Prostate gland (tissue), 2 donors: ENCODE measurements at regions not wholly inside any gene's neighbourhood (a gene's known extent, or its start where the extent isn't known, plus 50 kb on each side); places are given as distances from the start of the nearest gene placed in this dataset.

Experiments used
- DNase-seq: peaks from one replicate; pipeline ENCODE4 v3.0.0-alpha.2; 2019; ENCODE audit warnings: low spot score
- H3K27ac ChIP-seq, 2 donors: fragments of 200-600 bp; sonication (generic); 2 replicates each; pipeline ENCODE4 v1.5.1; 2017 to 2019
- H3K27me3 ChIP-seq: fragments of 200-600 bp; sonication (generic); replicated peaks from 2 replicates; pipeline ENCODE4 v1.5.1; 2019; ENCODE audit not compliant: insufficient read depth
- H3K36me3 ChIP-seq, 2 donors: fragments of 200-600 bp; sonication (generic); 1 replicate in 1 of 2; 2 replicates in 1 of 2; pipeline versions ENCODE4 v1.5.1 to v1.8.1; 2017 to 2019
- H3K4me1 ChIP-seq: fragments of 200-600 bp; sonication (generic); replicated peaks from 2 replicates; pipeline ENCODE4 v1.5.1; 2019
- H3K4me3 ChIP-seq, 2 donors: fragments of 200-600 bp; sonication (generic); 2 replicates each; pipeline ENCODE4 v1.5.1; 2017 to 2019
- H3K9me3 ChIP-seq: fragments of 200-600 bp; sonication (generic); 2 replicates; pipeline ENCODE4 v1.5.1; 2017
- POLR2A ChIP-seq: fragments of 450-650 bp; IDR thresholded peaks from one replicate; pipeline ENCODE4 v1.6.1; 2016; ENCODE audit warnings: antibody characterized with exemption, mild to moderate bottlenecking
- POLR2AphosphoS5 ChIP-seq: sonication (generic); formaldehyde crosslinking; IDR thresholded peaks from one replicate; pipeline ENCODE4 v1.6.1; 2017; ENCODE audit warnings: antibody characterized with exemption
- WGBS: methylation state at CpG from one replicate; pipeline ENCODE4 v1.1.5; 2018; 5-methylcytosine and 5-hydroxymethylcytosine counted together
- intact Hi-C: fragments of 100-400 bp; cut with DNase I; formaldehyde crosslinking; loops from one replicate; pipeline ENCODE4 v1.14.2; 2022
- TF ChIP-seq, protein P1 (sequence below), 4 experiments: fragments of 200-600 bp in 2 of 4; fragments of 450-650 bp in 2 of 4; sonication (generic) in 2 of 4; IDR thresholded peaks; 1 replicate in 3 of 4; 2 replicates in 1 of 4; pipeline ENCODE4 v1.5.1; 2016 to 2019; ENCODE audit warnings: antibody characterized with exemption in 4 of 4, mild to moderate bottlenecking in 2 of 4, moderate library complexity in 2 of 4

DNA sequence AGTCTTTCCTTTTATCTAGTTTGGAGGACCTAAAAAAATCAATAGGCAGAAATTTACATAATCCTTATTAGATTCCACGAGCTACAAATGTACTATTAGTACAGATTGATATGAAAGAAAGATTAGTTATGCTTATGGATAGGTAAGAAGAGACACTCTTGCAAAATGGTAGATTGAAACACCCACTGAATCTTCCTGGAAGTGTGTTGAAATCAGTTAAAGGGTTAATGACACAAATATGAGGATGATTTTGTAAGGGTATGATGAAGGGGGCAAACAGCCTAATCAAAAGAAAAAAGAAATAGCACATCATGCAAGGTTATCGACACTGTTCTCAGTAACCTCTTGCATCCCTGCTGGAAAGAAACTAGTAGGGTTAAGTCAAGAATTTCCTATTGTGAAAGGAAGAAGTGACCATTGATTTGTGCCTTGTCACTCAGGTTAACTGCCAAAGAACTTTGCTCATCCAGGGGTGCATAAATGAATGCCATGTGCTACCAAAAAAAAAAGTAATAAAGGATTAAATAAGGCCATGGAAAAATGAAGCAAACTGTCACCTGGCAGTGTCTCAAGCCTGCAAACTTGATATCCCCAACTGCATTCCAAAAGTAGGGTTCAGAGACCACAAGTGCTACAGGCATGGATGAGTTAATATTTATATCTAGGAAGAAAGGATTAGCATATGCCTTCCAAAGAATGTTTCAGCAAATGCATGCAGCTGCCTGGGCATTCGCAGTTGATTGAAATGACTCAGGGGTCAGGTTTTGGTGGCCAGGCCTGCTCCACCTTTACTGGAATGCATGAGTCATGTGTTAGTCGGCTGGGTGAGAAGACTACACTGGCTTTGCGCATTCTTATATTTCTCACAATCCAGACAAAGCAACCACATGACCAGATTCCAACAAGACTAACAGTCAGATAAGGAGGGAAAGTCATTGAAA is 78.3 kb upstream of the ATXN3L start:
- Histone ChIP-seq H3K27me3 (no peaks in the 10 kb centered on the region), H3K4me3 (no peak overlapping the region), H3K27ac (no peak overlapping the region), H3K9me3 (no peaks in the 10 kb centered on the region), H3K36me3 (no peaks in the 10 kb centered on the region), H3K4me1 (no peaks in the 10 kb centered on the region)
- WGBS: 66% methylated on average over 5 of the region's 5 CpGs
- TF ChIP-seq, protein P1, sequence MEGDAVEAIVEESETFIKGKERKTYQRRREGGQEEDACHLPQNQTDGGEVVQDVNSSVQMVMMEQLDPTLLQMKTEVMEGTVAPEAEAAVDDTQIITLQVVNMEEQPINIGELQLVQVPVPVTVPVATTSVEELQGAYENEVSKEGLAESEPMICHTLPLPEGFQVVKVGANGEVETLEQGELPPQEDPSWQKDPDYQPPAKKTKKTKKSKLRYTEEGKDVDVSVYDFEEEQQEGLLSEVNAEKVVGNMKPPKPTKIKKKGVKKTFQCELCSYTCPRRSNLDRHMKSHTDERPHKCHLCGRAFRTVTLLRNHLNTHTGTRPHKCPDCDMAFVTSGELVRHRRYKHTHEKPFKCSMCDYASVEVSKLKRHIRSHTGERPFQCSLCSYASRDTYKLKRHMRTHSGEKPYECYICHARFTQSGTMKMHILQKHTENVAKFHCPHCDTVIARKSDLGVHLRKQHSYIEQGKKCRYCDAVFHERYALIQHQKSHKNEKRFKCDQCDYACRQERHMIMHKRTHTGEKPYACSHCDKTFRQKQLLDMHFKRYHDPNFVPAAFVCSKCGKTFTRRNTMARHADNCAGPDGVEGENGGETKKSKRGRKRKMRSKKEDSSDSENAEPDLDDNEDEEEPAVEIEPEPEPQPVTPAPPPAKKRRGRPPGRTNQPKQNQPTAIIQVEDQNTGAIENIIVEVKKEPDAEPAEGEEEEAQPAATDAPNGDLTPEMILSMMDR (IDR thresholded peaks at IDR 0.05): no peak
- TF ChIP-seq POLR2A (no peak), POLR2AphosphoS5 (no peak)
- intact Hi-C loops: no loop called here
- no peak for DNase-seq

DNA sequence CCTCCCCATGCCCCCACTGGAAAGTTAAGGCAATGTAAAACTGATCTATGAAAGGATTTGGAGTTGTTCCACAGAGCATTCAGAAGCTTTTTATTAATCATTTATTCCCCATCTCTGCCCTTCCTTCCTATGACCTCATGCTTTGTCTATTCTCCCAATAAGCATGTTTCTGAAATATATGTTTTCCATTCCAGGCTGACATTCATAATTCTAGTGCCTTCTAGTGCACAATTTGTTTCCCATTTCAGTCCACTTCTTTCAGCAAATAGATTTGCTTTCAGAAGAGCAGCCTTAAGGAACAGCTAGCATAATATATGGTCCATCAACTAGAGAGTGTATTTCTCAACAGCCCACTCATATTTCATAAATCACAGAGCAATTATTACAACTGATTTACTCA is 77.1 kb upstream of the ATXN3L start:
- H3K27me3 ChIP-seq: no peaks in the 10 kb centered on the region
- no peaks in the 10 kb centered on the region for H3K9me3 ChIP-seq
- no peak overlapping the region for H3K27ac ChIP-seq
- H3K4me3 ChIP-seq: no peak overlapping the region
- H3K36me3 ChIP-seq: no peaks in the 10 kb centered on the region
- H3K4me1 ChIP-seq: no peaks in the 10 kb centered on the region
- no peak for TF ChIP-seq POLR2A
- no peak for TF ChIP-seq POLR2AphosphoS5
- TF ChIP-seq, protein P1 (IDR thresholded peaks at IDR 0.05): no peak
- no peak for DNase-seq
- intact Hi-C loops: no loop called here

DNA sequence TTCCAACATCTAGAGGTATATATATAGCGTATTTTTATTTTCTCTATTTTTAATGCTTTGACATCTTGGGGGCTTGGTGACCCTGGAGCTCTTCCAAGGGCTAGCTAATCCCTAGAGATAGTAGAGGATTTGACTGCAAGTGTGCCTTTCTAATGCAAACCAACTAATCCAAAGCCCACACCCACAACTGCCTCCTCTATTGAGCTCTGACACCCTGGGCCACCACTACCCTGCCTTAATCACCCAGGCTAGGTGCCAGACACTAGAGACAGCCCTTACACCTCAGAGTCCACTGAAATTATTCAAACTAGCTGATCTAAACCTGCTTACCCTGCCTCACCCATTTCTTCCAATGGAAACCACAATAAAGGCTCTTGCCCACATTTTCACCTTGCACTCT is 69.6 kb upstream of the ATXN3L start:
- intact Hi-C loops: no loop called here
- WGBS: 100% methylated on average over 1 of the region's 1 CpG
- Histone ChIP-seq H3K27me3 (no peaks in the 10 kb centered on the region), H3K27ac (no peak overlapping the region), H3K9me3 (no peaks in the 10 kb centered on the region), H3K4me3 (no peak overlapping the region), H3K36me3 (no peaks in the 10 kb centered on the region), H3K4me1 (no peaks in the 10 kb centered on the region)
- DNase-seq: no peak
- TF ChIP-seq POLR2A: no peak
- TF ChIP-seq, protein P1 (IDR thresholded peaks at IDR 0.05): no peak
- no peak for TF ChIP-seq POLR2AphosphoS5

DNA sequence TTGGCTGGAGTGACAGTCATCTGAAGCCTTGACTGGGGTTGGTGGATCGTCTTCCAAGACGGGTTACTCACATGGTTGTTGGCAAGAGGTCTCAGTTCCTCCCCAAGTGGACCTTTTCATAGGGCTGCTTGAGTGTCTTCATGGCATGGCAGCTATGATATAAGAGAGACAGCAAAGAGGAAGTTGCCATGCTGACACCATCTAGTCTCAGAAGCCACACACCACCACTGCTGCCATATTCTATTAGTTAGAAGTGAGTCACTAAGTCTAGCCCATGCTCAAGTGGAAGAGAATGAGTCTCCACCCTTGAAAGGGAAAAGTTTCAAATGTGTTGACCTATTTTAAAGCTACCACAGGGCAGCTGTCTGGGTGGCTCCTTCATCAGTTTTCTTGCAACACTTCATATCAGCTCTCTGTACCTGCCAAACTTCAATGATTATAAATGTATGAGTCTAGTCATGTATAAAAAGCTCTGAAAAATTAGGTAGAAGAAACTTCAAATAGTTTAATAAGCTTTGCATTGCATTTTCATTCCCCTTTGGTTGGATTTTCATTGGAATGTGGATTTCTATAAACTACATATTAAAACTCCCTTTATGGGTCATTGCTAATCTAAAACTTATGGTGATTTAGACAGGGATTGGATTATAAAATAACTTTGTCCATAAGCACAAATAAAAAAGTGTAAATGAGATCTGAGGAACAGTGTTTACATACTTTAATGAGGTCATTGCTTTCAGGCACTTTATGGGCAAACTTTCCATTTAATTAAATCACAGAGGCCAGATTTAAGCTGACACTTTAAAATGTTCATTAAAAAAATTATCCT is 68.0 kb upstream of the ATXN3L start:
- no peak for TF ChIP-seq POLR2A
- TF ChIP-seq POLR2AphosphoS5: no peak
- TF ChIP-seq, protein P1 (IDR thresholded peaks at IDR 0.05): no peak
- Histone ChIP-seq H3K9me3 (no peaks in the 10 kb centered on the region), H3K4me3 (no peak overlapping the region), H3K4me1 (no peaks in the 10 kb centered on the region), H3K36me3 (no peaks in the 10 kb centered on the region), H3K27me3 (no peaks in the 10 kb centered on the region), H3K27ac (no peak overlapping the region)
- intact Hi-C loops: no loop called here
- 80% methylated on average over 1 of the region's 2 CpGs for WGBS
- no peak for DNase-seq
